Retinal pigment epithelial cell (primary cell): ENCODE measurements at regions not wholly inside any gene's neighbourhood (a gene's known extent, or its start where the extent isn't known, plus 50 kb on each side); places are given as distances from the start of the nearest gene placed in this dataset.
"Not testable (repeated sequence)": the region's sequence is repeated elsewhere in the genome, so short reads cannot be mapped to it uniquely, and the experiment has no call there.

ENCODE experiments used
- DNase-seq: peaks from one replicate; pipeline ENCODE4 v3.0.0-alpha.2; 2010; ENCODE audit warnings: low read depth
- H3K4me3 ChIP-seq: 2 replicates; pipeline ENCODE4 v1.5.1; 2011; ENCODE audit warnings: mild to moderate bottlenecking, low read length, control low read depth, moderate library complexity
- TF ChIP-seq, protein P1 (sequence below): conservative IDR thresholded peaks from 2 replicates; pipeline ENCODE4 v1.5.1; 2011; ENCODE audit warnings: low read depth, low read length, control low read depth, inconsistent platforms

DNA sequence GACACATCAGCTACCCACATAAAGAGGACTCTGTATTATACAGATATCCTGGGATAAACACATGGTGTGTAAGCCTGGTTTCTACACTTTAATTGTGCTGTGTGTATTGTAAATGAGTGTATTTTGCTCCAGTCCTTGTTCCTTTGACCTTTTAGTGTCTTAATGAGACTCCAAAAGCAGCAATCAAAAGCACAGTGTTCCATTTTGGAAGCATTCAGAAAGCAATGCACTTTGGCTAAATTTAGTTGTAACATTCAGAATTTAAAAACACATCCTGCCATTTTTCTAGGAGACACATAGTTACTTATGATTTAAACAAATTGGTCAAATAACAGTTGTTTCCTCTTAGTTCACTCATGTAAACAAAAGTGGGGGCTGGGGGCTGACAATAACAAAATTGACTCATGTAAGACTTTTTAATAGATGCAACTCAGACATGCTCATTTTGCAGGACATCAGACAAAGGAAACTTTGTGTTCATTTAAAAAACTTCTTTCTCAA lies 122.2 kb downstream of the GPR37 start:
- no peak overlapping the region for H3K4me3 ChIP-seq
- TF ChIP-seq, protein P1, sequence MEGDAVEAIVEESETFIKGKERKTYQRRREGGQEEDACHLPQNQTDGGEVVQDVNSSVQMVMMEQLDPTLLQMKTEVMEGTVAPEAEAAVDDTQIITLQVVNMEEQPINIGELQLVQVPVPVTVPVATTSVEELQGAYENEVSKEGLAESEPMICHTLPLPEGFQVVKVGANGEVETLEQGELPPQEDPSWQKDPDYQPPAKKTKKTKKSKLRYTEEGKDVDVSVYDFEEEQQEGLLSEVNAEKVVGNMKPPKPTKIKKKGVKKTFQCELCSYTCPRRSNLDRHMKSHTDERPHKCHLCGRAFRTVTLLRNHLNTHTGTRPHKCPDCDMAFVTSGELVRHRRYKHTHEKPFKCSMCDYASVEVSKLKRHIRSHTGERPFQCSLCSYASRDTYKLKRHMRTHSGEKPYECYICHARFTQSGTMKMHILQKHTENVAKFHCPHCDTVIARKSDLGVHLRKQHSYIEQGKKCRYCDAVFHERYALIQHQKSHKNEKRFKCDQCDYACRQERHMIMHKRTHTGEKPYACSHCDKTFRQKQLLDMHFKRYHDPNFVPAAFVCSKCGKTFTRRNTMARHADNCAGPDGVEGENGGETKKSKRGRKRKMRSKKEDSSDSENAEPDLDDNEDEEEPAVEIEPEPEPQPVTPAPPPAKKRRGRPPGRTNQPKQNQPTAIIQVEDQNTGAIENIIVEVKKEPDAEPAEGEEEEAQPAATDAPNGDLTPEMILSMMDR, result no peak
- no peak for DNase-seq

DNA sequence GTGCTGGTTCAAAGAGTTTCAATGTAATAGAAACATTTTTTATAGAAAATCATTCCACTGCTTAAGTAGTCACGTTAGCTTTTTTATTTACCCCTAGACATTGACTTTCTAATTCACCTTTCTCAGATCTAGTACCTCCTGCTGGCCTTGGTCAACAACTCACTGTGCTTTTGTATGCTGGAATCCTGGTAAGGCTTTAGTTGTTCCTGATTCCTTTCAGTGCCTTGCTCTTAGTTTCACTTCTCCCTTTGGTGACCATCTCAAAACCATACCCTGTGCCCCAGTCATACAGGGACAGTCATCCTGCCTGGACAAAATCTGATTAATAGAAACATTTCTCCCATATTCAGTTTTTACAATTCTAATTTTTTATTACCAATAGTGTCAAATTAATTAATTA lies 130.2 kb downstream of the GPR37 start:
- no peak for DNase-seq
- TF ChIP-seq, protein P1, result no peak
- no peak overlapping the region for H3K4me3 ChIP-seq

DNA sequence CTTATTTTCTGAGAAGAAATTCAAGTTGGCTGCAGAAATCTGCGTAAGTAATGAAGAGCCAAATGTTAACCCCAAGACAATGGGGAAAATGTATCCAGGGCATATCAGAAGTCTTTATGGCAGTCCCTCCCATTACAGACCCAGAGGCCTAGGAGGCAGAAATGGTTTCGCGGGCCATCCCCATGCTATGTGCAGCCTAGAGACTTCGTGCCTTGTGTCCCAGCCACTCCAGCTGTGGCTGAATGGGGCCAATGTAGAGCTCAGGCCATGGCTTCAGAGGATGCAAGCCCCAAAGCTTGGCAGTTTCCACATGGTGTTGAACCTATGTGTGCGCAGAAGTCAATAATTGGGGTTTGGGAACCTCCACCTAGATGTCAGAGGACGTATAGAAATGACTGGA lies 131.9 kb downstream of the GPR37 start:
- no peak for DNase-seq
- H3K4me3 ChIP-seq, result no peak overlapping the region
- TF ChIP-seq, protein P1, result no peak

DNA sequence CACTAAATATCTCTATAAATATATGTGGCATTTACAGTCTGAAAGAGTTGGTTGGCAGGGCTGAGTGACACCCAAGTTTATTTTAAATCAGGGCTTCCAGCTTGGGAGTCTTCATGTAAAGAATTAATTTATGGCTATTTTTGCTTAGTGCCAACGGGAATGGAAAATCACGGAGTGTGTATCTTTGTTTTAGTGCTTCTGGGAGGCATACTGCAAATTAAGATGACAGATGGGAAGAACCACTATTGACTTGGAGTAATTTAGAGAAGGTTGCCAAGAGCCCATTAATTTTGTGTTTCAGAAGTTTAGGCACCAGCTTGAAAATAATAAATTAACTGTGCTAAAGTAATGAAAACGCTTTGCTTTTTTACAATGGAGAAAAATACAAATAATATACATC lies 135.2 kb downstream of the GPR37 start:
- H3K4me3 ChIP-seq, result no peak overlapping the region
- DNase-seq, result no peak
- TF ChIP-seq, protein P1, result no peak

DNA sequence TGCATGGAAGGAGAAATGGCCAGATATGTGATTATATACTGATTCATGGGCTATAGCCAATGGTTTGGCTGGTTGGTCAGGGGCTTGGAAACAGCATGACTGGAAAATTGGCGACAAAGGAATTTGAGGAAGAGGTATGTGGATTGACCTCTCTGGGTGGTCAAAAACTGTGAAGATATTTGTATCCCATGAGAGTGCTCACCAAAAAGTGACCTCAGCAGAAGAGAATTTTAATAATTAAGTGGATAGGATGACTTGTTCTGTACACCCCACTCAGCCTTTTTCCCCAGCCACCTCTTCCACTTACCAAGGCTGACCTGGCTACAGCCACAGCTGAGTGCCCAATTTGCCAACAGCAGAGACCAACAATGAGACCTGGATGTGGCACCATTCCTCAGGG lies 146.7 kb downstream of the GPR37 start:
- no peak overlapping the region for H3K4me3 ChIP-seq
- TF ChIP-seq, protein P1, result no peak
- DNase-seq, result no peak

DNA sequence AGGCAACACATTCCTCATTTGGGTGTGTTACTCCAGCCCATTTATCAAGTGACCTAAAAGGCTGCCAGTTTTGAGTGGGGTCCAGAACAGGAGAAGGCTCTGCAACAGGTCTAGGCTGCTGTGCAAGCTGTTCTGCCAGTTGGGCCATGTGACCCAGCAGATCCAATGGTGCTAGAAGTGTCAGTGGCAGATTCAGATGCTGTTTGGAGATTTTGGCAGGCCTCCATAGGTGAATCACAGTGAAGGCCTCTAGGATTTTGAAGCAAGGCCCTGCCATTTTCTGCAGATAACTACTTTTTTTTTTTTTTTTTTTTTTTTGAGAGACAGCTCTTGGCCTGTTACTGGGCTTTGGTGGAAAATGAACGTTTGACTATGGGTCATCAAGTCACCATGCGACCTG lies 147.5 kb downstream of the GPR37 start:
- not testable (repeated sequence) for DNase-seq, H3K4me3 ChIP-seq

DNA sequence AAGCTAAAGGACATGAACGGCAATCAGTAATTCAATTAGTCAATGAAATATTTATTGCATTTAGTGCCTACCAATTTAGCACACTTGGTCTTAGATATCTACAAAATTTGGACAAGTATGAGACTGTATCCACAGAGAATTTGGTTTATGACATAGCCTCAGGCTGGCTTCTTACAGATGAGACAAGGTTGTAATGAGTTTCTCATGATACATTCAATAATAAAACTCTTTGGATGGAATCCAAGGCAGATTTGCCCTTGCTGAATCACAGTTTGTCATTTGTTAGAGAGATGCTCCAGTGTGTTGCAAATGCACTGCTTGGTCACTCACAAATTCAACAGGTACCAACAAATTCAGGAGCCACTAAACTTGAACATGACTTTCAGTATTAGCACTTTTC lies 162.5 kb downstream of the GPR37 start:
- TF ChIP-seq, protein P1, result no peak
- no peak overlapping the region for H3K4me3 ChIP-seq
- DNase-seq, result no peak

DNA sequence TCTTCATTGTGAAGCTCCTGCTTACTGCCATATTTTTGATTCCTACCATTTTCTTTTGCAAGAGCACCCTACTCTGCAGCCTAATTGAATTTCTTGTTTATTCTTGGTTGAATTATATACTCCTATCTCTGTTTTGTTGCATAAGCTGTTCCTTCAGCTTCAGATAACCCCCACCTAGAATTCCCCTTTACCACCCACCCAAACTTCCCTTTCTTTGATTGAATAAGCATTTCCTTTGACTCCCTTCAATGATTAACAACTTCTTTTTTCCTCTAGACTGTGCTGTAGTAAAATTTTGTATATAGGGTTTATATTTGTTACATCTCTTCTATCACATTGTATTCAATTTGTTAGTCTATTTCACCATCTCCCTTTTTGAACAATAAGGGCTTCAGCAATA lies 168.1 kb downstream of the GPR37 start:
- TF ChIP-seq, protein P1, result no peak
- DNase-seq, result no peak
- no peak overlapping the region for H3K4me3 ChIP-seq
